ENCODE measurements at regions not wholly inside any gene's neighbourhood (a gene's known extent, or its start where the extent isn't known, plus 50 kb on each side); places are given as distances from the start of the nearest gene placed in this dataset.

GRCh38 chr4:182192511-182193181, 50.6 kb upstream of the TENM3 start:
- whole genome bisulfite sequencing (ENCODE audit: insufficient coverage) = no CpG with 5 or more reads among the region's 1 CpG
- H3K27me3 Mint-ChIP-seq = no peaks in the 10 kb centered on the region

GRCh38 chr4:182193311-182193710, 49.9 kb upstream of the TENM3 start:
- no peaks in the 10 kb centered on the region for H3K36me3 Mint-ChIP-seq
- no peak overlapping the region for H3K27ac Mint-ChIP-seq
- DNase-seq (no peak), ATAC-seq (replicated peaks in 1 of 4) (no peak)
- H3K36me3 ChIP-seq (ENCODE audit: control insufficient read depth in 2 of 2, extremely low read depth in 1 of 2, insufficient read depth in 1 of 2, low read length in 1 of 2) = no peaks in the 10 kb centered on the region
- H3K4me1 ChIP-seq (ENCODE audit: control insufficient read depth in 1 of 2, extremely low read depth in 1 of 2, insufficient read depth in 2 of 2, low read length in 2 of 2) = no peaks in the 10 kb centered on the region
- peaks cover 0 to 2% (median 0%) of the 10 kb centered on the region in 3 donors for H3K9me3 Mint-ChIP-seq
- no peak overlapping the region for H3K27ac ChIP-seq (ENCODE audit: low read length)
- no peaks in the 10 kb centered on the region for H3K4me1 Mint-ChIP-seq
- ChIA-PET CTCF (no interaction called here), POLR2A (no interaction called here)
- no peaks in the 10 kb centered on the region for H3K27me3 ChIP-seq (replicated peaks in 1 of 2; ENCODE audit: control insufficient read depth in 2 of 2, extremely low read depth in 1 of 2, insufficient read depth in 2 of 2, low read length in 1 of 2)
- H3K9me3 ChIP-seq = no peaks in the 10 kb centered on the region
- no peak overlapping the region for H3K4me3 Mint-ChIP-seq
- H3K4me3 ChIP-seq (ENCODE audit: control insufficient read depth in 1 of 2, extremely low read depth in 1 of 2, low read length in 1 of 2) = no peak overlapping the region
- WGBS (ENCODE audit: insufficient coverage) = 60% methylated on average over 1 of the region's 8 CpGs
- H3K27me3 Mint-ChIP-seq = no peaks in the 10 kb centered on the region

More at GRCh38 chr4:182192511-182193181, 50.6 kb upstream of the TENM3 start:
- H3K4me3 ChIP-seq (ENCODE audit: control insufficient read depth in 1 of 2, extremely low read depth in 1 of 2, low read length in 1 of 2) = no peak overlapping the region
- no peak overlapping the region for H3K4me3 Mint-ChIP-seq
- DNase-seq (no peak), ATAC-seq (replicated peaks in 1 of 4) (no peak)
- H3K27ac ChIP-seq (ENCODE audit: low read length) = no peak overlapping the region
- no peaks in the 10 kb centered on the region for H3K27me3 ChIP-seq (replicated peaks in 1 of 2; ENCODE audit: control insufficient read depth in 2 of 2, extremely low read depth in 1 of 2, insufficient read depth in 2 of 2, low read length in 1 of 2)
- H3K36me3 ChIP-seq (ENCODE audit: control insufficient read depth in 2 of 2, extremely low read depth in 1 of 2, insufficient read depth in 1 of 2, low read length in 1 of 2) = no peaks in the 10 kb centered on the region
- H3K4me1 Mint-ChIP-seq = no peaks in the 10 kb centered on the region
- CTCF ChIA-PET = no interaction called here
- H3K9me3 ChIP-seq = no peaks in the 10 kb centered on the region
- no peaks in the 10 kb centered on the region for H3K36me3 Mint-ChIP-seq
- POLR2A ChIA-PET = no interaction called here
- no peak overlapping the region for H3K27ac Mint-ChIP-seq
- no peaks in the 10 kb centered on the region for H3K9me3 Mint-ChIP-seq
- H3K4me1 ChIP-seq (ENCODE audit: control insufficient read depth in 1 of 2, extremely low read depth in 1 of 2, insufficient read depth in 2 of 2, low read length in 2 of 2) = no peaks in the 10 kb centered on the region
